GM12892 (cell line): ENCODE measurements at regions not wholly inside any gene's neighbourhood (a gene's known extent, or its start where the extent isn't known, plus 50 kb on each side); places are given as distances from the start of the nearest gene placed in this dataset.

Source experiments
- DNase-seq: peaks from one replicate; pipeline ENCODE4 v3.0.0; 2011; ENCODE audit not compliant: insufficient read length
- FAIRE-seq: peaks from 2 replicates; lab custom pipeline; 2011; peaks lifted over from hg19 to GRCh38; lab: Jason Lieb, UNC
- POLR2A ChIP-seq: IDR thresholded peaks from 2 replicates; pipeline ENCODE4 v1.6.1; 2011; ENCODE audit warnings: low read depth, low read length, control low read depth
- POLR2AphosphoS5 ChIP-seq: IDR thresholded peaks from 2 replicates; pipeline ENCODE4 v1.6.1; 2011; ENCODE audit warnings: low read depth, low read length, control low read depth
- TAF1 ChIP-seq: IDR thresholded peaks from 2 replicates; pipeline ENCODE4 v1.6.1; 2011; ENCODE audit warnings: low read depth, mild to moderate bottlenecking, control low read depth, low read length, borderline replicate concordance

- FAIRE-seq = no peak
- TF ChIP-seq POLR2A (no peak), POLR2AphosphoS5 (no peak), TAF1 (no peak)
- no peak for DNase-seq
These were observed 163.2 kb downstream of the SLC7A11 start for GRCh38 chr4:138078751-138079520.

- TF ChIP-seq POLR2A (no peak), POLR2AphosphoS5 (no peak), TAF1 (no peak)
- FAIRE-seq = no peak
- DNase-seq = no peak
These were observed 163.9 kb downstream of the SLC7A11 start for GRCh38 chr4:138078253-138078652.

- no peak for DNase-seq
- no peak for TF ChIP-seq POLR2A
- TF ChIP-seq TAF1 = no peak
- no peak for TF ChIP-seq POLR2AphosphoS5
- no peak for FAIRE-seq
These were observed 165.6 kb downstream of the SLC7A11 start for GRCh38 chr4:138076561-138076960.

GRCh38 chr4:138070816-138071215 is 171.3 kb downstream of the SLC7A11 start:
- TF ChIP-seq POLR2AphosphoS5 = no peak
- TF ChIP-seq TAF1 = no peak
- TF ChIP-seq POLR2A = no peak
- FAIRE-seq = no peak
- DNase-seq = no peak

- no peak for FAIRE-seq
These were observed 178.6 kb downstream of the SLC7A11 start for GRCh38 chr4:138063581-138063980.

GRCh38 chr4:138062929-138063328 is 179.2 kb downstream of the SLC7A11 start:
- DNase-seq (no peak), FAIRE-seq (no peak)

More at GRCh38 chr4:138063581-138063980, 178.6 kb downstream of the SLC7A11 start:
- no peak for TF ChIP-seq POLR2AphosphoS5
- no peak for TF ChIP-seq TAF1
- no peak for TF ChIP-seq POLR2A
- DNase-seq = no peak

GRCh38 chr4:138056541-138056940 is 185.6 kb downstream of the SLC7A11 start:
- TF ChIP-seq TAF1 = no peak
- FAIRE-seq = no peak
- DNase-seq = no peak

More at GRCh38 chr4:138062929-138063328, 179.2 kb downstream of the SLC7A11 start:
- TF ChIP-seq POLR2A (no peak), POLR2AphosphoS5 (no peak), TAF1 (no peak)

GRCh38 chr4:138055890-138056289 is 186.3 kb downstream of the SLC7A11 start:
- DNase-seq (no peak), FAIRE-seq (no peak)
- TF ChIP-seq POLR2A (no peak), POLR2AphosphoS5 (no peak), TAF1 (no peak)

- no peak for TF ChIP-seq POLR2AphosphoS5
- DNase-seq = no peak
- FAIRE-seq = no peak
These were observed 188.4 kb downstream of the SLC7A11 start for GRCh38 chr4:138053641-138054301.

- FAIRE-seq = no peak
- DNase-seq = no peak
- TF ChIP-seq POLR2A = no peak
- no peak for TF ChIP-seq POLR2AphosphoS5
- TF ChIP-seq TAF1 = no peak
These were observed 189.1 kb downstream of the SLC7A11 start for GRCh38 chr4:138052806-138053632.

GRCh38 chr4:138051157-138051556 is 191.0 kb downstream of the SLC7A11 start:
- DNase-seq = no peak
- TF ChIP-seq POLR2A (no peak), TAF1 (no peak), POLR2AphosphoS5 (no peak)
- FAIRE-seq = no peak
